Non-pigmented ciliary epithelial cell (primary cell): ENCODE measurements at regions not wholly inside any gene's neighbourhood (a gene's known extent, or its start where the extent isn't known, plus 50 kb on each side); places are given as distances from the start of the nearest gene placed in this dataset.

Experiments
- DNase-seq: peaks from one replicate; pipeline ENCODE4 v3.0.0-alpha.2; 2010; ENCODE audit warnings: low read depth

- DNase-seq = no peak
These were observed 303.9 kb downstream of the TENT4A start for GRCh38 chr5:7016999-7017747.

GRCh38 chr5:7018198-7018597 is 305.0 kb downstream of the TENT4A start:
- DNase-seq = no peak

- DNase-seq = no peak
These were observed 305.4 kb downstream of the TENT4A start for GRCh38 chr5:7018601-7019000.

GRCh38 chr5:7036192-7036835 is 323.1 kb downstream of the TENT4A start:
- no peak for DNase-seq

GRCh38 chr5:7039074-7039473 is 325.8 kb downstream of the TENT4A start:
- DNase-seq = no peak

- no peak for DNase-seq
These were observed 326.9 kb downstream of the TENT4A start for GRCh38 chr5:7040111-7040510.

GRCh38 chr5:7043797-7044196 is 330.6 kb downstream of the TENT4A start:
- no peak for DNase-seq

GRCh38 chr5:7047511-7048261 is 334.5 kb downstream of the TENT4A start:
- DNase-seq = no peak

GRCh38 chr5:7050986-7051385 is 337.8 kb downstream of the TENT4A start:
- no peak for DNase-seq

GRCh38 chr5:7053125-7053524 is 339.9 kb downstream of the TENT4A start:
- DNase-seq = no peak

GRCh38 chr5:7053528-7054209 is 340.4 kb downstream of the TENT4A start:
- DNase-seq = no peak

- no peak for DNase-seq
These were observed 329.3 kb upstream of the ADCY2 start for GRCh38 chr5:7066471-7067235.

- no peak for DNase-seq
These were observed 327.8 kb upstream of the ADCY2 start for GRCh38 chr5:7068156-7068555.

- no peak for DNase-seq
These were observed 327.0 kb upstream of the ADCY2 start for GRCh38 chr5:7068899-7069298.

- DNase-seq = no peak
These were observed 323.8 kb upstream of the ADCY2 start for GRCh38 chr5:7072188-7072587.

GRCh38 chr5:7073666-7074065 is 322.3 kb upstream of the ADCY2 start:
- no peak for DNase-seq

GRCh38 chr5:7074176-7074575 is 321.8 kb upstream of the ADCY2 start:
- DNase-seq = no peak

- DNase-seq = no peak
These were observed 320.5 kb upstream of the ADCY2 start for GRCh38 chr5:7075470-7075869.

- DNase-seq = no peak
These were observed 317.8 kb upstream of the ADCY2 start for GRCh38 chr5:7078101-7078500.

GRCh38 chr5:7078901-7079300 is 317.0 kb upstream of the ADCY2 start:
- no peak for DNase-seq

GRCh38 chr5:7080501-7080900 is 315.4 kb upstream of the ADCY2 start:
- DNase-seq = no peak
